ENCODE measurements at regions not wholly inside any gene's neighbourhood (a gene's known extent, or its start where the extent isn't known, plus 50 kb on each side); places are given as distances from the start of the nearest gene placed in this dataset.

- TF ChIP-seq CTCF (conservative IDR thresholded peaks at IDR 0.05), result no peak
- peaks cover 4% of the 10 kb centered on the region for H3K4me1 Mint-ChIP-seq (ENCODE audit: unreplicated experiment)
- H3K27ac Mint-ChIP-seq, result no peak overlapping the region
- no peak for DNase-seq (ENCODE audit: extremely low spot score, unreplicated experiment)
- no peaks in the 10 kb centered on the region for H3K9me3 Mint-ChIP-seq
- no peaks in the 10 kb centered on the region for H3K27me3 Mint-ChIP-seq
- peaks cover 4% of the 10 kb centered on the region for H3K36me3 Mint-ChIP-seq
- no peak overlapping the region for H3K4me3 Mint-ChIP-seq
These were observed 76.7 kb upstream of the BLID start for GRCh38 chr11:122192634-122193255.

GRCh38 chr11:122190768-122191167 is 74.8 kb upstream of the BLID start:
- Mint-ChIP-seq H3K4me3 (no peak overlapping the region), H3K9me3 (no peaks in the 10 kb centered on the region), H3K27ac (no peak overlapping the region), H3K36me3 (peaks cover 1% of the 10 kb centered on the region), H3K27me3 (no peaks in the 10 kb centered on the region), H3K4me1 (ENCODE audit: unreplicated experiment) (peaks cover 4% of the 10 kb centered on the region)
- DNase-seq (ENCODE audit: extremely low spot score, unreplicated experiment), result no peak
- TF ChIP-seq CTCF (conservative IDR thresholded peaks at IDR 0.05), result no peak

GRCh38 chr11:122189229-122189628 is 73.2 kb upstream of the BLID start:
- Mint-ChIP-seq H3K27ac (no peak overlapping the region), H3K27me3 (no peaks in the 10 kb centered on the region), H3K36me3 (peaks cover 9% of the 10 kb centered on the region), H3K4me3 (no peak overlapping the region), H3K4me1 (ENCODE audit: unreplicated experiment) (peaks cover 4% of the 10 kb centered on the region), H3K9me3 (no peaks in the 10 kb centered on the region)
- DNase-seq (ENCODE audit: extremely low spot score, unreplicated experiment), result no peak
- TF ChIP-seq CTCF (conservative IDR thresholded peaks at IDR 0.05), result no peak

- DNase-seq (ENCODE audit: extremely low spot score, unreplicated experiment), result no peak
- no peak for TF ChIP-seq CTCF (conservative IDR thresholded peaks at IDR 0.05)
- H3K4me1 Mint-ChIP-seq (ENCODE audit: unreplicated experiment), result no peaks in the 10 kb centered on the region
- no peak overlapping the region for H3K27ac Mint-ChIP-seq
- H3K36me3 Mint-ChIP-seq, result peaks cover 9% of the 10 kb centered on the region
- H3K9me3 Mint-ChIP-seq, result no peaks in the 10 kb centered on the region
- no peak overlapping the region for H3K4me3 Mint-ChIP-seq
- no peaks in the 10 kb centered on the region for H3K27me3 Mint-ChIP-seq
These were observed 71.6 kb upstream of the BLID start for GRCh38 chr11:122187373-122188165.

GRCh38 chr11:122186439-122187080 is 70.5 kb upstream of the BLID start:
- peaks cover 12% of the 10 kb centered on the region for H3K36me3 Mint-ChIP-seq
- peaks cover 3% of the 10 kb centered on the region for H3K27me3 Mint-ChIP-seq
- H3K9me3 Mint-ChIP-seq, result no peaks in the 10 kb centered on the region
- no peak for TF ChIP-seq CTCF (conservative IDR thresholded peaks at IDR 0.05)
- H3K4me1 Mint-ChIP-seq (ENCODE audit: unreplicated experiment), result no peaks in the 10 kb centered on the region
- DNase-seq (ENCODE audit: extremely low spot score, unreplicated experiment), result no peak
- no peak overlapping the region for H3K4me3 Mint-ChIP-seq
- H3K27ac Mint-ChIP-seq, result no peak overlapping the region

All from type B pancreatic cell (in vitro differentiated cells).